Non-pigmented ciliary epithelial cell (primary cell): ENCODE measurements at regions not wholly inside any gene's neighbourhood (a gene's known extent, or its start where the extent isn't known, plus 50 kb on each side); places are given as distances from the start of the nearest gene placed in this dataset.

Experiments
- DNase-seq: peaks from one replicate; pipeline ENCODE4 v3.0.0-alpha.2; 2010; ENCODE audit warnings: low read depth

DNA sequence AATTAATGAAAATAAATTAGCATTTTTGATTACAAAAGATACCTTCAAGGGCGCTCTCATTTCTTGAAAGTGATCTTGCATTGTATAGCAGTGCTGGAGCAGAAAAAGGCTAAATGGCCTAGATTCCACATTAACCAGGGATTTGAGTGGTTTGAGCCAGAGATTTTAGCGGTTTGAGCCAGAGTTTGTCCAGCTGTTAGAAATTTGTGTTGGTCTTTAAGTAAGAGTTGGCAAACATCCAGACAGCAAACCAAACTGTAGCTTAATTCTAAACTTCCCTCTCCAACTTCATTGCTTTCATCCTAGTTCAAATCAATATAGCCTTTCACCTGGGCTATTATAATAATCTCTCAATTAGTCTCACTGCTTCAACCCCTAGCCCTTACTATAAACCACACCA, 351.7 kb downstream of the IGSF11 start:
- DNase-seq, result no peak

DNA sequence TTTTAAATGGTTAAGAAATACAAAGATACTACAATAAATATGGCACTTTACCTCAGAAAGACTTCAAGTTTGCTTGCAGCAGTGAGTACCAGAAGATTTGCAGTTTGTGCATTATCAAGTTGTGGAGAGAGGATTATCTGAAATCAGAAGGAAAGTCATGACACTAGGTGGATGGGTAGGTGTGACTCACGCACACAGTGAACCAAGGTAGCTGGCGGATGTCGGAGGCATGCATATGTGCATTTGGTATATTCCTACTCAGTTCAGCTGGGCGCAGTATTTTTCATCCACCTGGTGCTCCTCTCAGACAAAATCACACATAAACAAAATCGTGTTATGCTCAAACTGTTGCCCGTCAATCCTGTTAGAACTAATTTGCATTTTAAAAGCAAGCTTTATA, 351.0 kb downstream of the IGSF11 start:
- DNase-seq, result no peak

DNA sequence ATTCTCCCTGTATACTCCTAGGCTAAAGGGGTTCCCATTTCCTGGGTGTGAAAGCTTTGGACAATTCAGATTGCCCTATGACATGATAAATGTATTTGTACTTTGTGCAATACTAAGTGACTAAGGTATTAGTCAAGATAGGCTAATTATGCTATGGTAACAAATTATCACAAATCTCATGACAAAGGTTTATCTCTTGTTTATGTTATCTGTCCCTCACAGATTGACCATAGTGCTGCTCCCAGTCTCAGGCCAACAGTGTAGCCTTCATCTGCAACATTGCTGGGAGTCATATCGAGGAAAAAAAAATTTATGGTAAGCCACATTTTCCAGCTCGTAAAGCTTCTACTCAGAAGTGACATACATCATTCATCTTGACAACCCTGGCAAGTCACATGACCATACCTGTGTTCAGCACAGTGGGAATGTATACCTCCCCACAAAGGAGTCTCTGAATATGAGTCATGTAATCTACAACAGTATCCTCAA, 346.2 kb downstream of the IGSF11 start:
- DNase-seq, result no peak

DNA sequence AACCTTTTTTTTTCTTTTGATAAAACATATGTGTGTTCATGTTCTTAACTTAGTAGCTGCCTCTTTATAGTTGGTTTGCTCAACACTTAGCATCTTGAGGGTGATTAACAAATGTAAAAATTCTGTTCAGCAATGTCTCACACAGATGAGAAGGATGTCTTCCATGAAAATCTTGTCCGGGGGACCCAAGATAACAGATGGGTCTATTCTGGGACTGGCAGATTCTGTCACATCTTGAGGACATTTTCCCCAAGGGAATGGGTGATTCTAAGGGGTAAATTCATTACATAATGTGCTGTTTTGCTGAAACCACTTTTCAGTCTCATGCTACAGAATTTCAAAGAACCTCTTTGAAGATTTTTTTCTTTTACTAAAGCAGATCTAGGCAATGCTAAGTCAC, 342.2 kb downstream of the IGSF11 start:
- no peak for DNase-seq

DNA sequence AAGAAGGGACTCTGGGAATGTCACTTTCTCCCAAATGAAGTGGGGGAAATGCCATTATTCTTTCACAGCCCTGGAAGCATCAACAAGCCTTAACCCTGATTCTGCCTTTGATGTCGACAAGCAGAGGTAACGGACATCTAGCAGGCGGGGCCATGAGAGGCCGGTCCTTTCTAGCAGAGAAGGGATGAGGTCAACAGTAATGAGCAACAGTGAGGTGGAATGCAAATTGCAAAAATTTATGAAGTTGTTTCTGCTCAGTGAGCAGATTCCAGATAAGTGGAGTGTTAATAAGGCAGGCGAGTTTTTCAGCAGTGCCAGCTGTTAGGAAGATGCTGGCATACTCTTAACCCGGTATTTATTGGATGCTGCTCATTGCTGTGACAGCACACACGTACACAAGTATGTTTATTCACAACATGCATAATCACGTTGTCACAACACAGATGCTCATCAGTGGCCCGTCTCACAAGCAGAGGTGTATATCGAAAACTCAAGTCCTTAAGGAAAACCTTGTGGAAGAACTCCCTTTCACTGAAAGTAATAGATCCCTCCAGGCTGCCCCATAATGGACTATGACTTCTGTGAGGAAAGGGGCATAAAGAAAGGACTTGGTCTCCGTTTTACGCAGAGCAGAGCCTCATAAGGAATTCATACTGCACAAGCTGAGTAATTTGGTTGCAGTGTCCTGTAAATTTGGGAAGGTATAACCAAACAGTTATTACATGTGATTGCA, 329.0 kb downstream of the IGSF11 start:
- DNase-seq, result no peak

DNA sequence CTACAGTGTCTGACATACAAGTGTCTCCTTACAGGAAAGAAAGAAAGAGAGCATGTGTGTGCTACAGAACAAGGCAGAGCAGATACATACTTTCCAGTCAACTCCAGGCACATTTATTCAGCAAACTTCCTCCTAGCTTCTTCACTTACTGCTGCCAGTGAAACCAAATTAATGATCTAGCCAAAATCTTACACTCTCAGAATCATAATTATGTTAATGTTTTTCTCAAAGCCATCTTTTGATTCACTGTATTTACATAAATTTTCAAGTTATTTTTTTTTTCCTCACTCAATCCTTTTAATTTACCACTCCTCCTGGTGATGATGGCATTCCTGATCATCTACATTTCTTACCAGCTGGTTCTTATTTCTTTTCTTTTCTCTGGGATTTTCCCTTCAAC, 326.7 kb downstream of the IGSF11 start:
- no peak for DNase-seq

DNA sequence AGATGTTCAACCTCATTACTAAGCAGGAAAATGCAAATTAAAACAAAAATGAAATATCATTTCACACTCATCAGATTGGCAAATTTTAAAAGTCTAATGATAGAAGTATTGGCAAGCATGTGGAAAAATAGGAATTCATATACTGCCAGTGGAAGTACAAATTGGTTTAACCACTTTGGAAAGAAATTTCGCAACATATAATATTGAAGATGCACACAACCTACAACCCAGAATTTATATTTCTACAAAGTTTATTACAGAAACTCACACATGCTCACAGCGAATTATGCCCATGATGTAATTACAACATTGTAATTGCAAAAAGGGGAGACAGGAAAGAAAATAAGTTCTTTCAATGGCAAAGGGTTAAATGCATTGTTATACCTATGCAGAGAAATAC, 324.1 kb downstream of the IGSF11 start:
- DNase-seq, result no peak

DNA sequence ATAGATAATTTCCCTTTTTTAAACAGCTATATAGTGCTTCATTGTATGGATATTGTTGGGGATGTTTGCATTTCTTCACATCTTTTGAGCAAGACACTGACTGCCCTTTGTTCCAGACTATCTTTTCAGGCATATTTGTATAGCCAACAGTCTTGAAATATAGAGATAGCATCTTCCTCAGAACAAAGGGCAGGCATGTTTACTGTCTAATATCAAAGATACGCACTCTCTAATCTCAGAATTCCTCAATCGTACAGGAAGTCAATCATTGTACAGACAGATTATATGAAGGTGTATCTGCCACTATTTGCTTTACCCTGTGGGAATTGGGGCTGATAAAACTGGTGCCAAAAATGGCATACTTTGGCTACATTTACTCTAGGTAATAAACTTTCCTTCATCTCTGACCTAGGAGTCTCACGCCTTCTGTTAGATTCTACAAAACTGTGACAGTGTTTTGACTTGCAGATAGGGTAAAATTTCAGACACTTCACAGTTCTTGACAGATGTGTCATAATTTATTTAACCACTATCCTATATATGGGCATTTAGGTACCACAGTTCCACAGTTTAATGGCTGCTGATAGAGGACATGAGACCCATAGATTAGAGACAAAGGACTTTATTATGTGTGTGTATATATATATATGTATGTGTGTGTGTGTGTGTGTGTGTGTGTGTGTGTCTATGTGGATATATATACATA, 321.0 kb downstream of the IGSF11 start:
- no peak for DNase-seq

DNA sequence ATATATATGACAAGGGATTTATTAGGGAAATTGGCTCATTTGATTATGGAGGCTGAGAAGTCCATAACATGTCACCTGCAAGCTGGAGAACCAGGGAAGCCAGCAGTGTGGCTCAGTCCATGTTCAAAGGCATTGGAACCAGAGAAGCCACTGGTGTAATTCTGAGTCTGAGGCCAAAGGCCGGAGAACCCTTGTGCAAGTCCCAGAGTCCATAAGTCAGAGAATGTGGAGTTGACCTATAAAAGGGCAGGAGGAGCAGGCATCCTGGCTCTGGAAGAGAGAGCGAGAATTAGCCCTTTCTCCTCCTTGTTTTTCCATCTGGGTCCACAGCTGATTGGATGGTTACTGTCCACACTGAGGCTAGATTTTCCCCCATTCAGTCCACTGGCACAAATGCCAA, 319.8 kb downstream of the IGSF11 start:
- no peak for DNase-seq

DNA sequence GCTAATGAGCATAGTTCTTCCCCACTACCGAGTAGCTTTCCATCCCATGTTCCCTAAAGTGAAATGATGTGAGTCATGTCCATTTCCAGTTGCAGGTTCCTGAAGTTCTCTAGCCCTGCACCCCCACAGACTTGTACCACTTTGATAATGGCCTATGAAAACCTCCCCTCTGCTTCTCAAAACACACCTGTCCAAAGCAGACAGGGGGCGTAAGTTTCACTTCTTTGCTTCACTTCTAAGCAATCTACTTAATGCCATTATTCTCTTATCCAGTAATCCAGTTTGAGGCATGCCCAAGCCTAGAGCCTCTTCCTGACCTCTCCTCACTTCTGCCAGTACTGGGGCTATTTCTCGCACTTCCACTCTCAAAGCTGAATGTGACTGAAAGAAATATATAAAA, 305.1 kb downstream of the IGSF11 start:
- DNase-seq, result no peak

DNA sequence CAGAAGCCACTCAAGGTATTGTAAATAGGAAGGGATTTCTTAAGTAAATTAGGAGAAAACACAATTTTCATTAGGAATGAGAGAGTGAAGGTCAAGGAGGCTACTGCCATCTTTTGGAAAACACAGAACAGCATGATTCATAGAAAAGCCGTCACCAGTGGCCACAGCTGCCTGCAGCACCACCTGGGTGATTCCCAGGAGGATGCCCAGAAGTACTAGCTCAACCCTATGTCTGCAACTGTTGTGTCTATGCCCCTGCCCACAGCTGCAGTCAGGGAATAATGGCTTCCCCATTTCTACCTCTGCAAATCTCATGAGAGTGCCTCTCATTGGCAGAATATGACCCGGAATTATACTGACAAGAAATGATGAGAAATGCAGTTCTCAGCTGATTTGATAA, 300.0 kb downstream of the IGSF11 start:
- no peak for DNase-seq

DNA sequence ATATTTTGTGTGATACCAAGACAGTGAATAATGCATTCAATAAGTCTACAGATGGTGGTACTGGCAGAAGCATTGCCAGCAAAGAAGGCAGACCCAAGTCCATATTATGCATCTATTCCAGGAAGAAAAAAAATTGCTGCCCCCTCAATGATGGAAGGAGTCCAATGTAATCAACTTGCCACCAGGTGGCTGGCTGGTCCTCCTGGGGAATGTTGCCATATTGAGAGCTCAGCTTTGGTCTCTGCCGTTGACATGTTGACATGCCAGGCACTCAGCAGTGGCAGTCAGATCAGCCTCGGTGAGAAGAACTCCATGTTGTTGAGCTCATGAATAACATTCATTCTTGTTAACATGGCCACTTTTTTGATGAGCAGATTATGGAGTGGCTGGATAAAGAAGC, 298.5 kb downstream of the IGSF11 start:
- DNase-seq, result no peak

DNA sequence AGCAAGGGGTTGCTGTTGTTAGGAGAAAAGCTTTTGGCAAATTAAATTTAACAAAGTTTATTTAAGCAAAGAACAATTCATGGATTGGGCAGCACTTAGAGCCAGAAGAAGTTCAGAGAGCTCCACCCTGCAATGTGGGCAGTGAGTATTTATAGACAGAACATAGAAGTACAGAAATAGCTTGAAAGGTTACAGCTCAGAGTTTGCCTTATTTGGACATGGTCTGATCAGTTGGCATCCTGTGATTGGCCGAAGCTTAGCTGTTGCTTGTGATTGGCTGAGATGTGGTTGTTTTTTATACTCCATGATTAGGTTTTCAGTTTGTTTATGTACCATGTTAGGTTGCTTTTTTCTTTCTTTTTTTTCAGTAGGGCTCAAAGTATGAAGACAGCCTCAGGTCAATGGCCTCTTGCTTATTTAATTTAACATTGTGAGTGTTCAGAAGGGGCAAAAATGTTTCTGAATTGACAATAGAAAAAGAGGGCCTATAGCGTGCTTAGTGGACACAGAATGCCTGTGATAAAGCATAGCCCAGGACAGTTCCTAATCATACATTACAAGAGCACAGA, 293.8 kb downstream of the IGSF11 start:
- DNase-seq, result no peak

DNA sequence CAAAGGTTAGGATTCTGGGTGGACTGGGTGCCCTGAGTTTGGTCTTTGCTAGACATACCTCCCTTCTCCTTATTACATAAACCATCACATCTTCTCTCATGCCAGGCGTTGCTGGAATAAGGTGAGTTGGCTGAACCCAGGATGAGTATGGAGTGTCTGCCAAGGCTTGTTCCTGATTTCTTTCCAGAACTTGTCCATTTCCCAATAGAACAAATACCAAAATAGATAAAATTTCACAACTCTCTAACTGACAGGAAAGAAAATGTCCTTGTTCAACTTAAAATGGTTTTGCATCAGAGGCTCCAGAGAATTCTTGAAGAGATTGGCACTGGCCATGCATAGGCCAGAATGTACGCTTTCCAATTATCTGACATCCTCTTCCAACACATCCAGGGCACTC, 291.9 kb downstream of the IGSF11 start:
- no peak for DNase-seq

DNA sequence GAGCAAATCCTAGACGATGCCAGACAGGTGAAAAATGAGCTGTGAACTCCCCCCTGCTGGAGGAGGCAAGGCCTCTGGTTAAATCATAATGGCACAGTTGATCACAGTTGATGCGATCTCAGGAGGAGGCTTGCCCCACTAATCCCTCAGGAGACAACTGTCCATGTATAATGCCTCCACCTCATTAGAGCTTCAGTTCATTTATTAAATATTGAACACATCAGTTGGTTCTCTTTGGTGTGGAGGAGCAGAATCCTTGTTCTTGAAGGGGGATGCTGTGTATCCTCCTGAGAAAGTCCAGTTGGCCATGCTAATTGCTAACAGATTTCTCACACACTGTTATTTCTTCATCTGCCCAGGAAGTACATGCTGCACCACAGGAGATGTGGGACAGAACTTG, 290.5 kb downstream of the IGSF11 start:
- DNase-seq, result no peak

DNA sequence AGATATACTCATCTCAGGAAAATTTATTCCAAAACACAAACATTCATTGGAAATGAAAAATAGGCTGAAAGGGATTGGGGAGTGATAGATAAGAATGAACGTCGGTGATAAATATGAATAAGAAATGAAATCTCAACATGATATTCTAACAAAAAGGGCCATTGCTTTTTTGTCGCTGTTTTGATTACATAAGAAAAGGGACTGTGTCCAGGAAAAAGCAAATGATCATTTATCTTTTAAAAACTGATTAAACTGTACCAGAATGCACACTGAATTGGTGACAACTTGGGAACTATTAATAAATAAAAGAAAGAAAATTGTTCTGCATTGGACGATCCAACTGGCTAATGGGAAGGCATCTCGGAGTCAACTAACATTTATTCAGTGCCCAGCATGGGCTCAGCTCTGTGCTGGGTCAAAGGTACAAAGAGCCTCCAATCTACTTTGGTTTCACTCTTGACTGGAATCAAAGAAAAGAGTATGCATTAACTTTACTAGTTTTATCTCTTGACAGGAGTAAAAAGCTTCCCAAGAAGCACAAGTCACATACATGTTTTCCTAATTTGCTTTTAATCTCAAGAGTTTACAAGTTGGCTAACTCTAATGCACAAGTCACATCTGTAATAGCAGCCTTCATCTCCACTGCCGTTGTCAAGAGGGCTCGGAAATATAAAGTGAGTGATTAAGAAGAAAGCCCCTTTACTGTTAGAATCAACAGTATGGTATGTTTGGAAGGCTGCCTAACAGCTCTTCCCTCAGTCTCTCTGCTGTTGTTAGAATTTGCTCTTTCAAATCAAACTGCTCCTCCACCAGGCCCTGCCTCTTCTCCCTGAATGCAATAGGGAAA, 280.0 kb downstream of the IGSF11 start:
- DNase-seq, result no peak

DNA sequence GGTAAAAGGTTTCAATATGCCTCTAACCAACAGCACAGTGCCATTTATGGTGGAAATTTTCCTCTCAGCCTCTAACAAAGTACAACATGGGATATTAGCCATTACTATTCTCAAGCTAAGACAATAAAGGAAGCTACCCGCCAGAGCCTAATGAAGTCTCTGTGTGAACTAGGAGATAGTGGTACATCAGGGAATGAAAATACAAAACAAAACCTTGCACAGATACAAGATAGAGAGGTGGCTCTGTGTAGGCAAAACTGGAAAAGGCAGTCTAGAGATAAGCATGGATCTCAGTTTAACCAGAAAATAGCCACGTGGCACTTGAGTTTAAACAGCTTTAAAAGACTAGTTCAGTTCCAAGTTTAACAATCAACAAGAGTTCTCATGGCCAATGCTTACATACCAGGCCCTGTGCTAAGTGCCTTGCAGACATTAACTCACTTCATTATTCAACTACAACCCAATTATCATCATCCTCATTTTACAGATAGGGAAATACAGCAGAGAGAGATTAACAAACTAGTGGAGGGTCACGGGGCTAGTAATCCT, 279.3 kb downstream of the IGSF11 start:
- no peak for DNase-seq

DNA sequence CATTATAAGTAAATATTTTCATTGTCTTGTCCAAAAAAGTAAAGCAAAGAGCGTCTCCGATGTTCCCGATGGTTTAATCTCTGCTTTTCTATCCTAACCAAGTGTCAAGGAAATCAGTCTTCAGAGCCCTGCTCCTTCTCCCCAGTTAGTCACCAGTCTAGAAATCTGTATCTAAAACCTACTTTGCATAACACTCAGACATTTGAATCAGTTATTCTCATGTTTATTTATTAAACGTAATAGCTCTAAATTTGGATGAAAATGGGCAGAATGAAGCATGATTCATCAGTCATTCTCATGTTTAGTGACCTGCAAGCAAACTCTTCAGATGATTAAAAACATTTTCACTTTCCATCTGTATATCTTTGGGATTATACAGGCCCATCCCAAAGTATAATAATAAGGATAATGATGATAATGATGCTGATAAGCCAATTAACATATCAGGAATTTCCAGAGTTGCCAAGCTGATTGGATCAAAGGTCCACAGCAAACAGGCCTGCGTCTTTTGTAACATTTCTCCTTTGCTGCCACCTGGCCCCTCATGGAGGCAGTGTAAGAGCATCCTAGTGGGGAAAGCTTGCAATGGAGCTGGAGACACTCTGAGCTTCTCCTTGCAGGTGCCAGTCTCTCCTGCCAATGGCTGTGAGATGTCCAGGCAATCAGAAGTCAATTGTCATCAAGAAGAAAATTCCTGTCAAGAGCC, 273.9 kb downstream of the IGSF11 start:
- DNase-seq, result peak; percentile 5

DNA sequence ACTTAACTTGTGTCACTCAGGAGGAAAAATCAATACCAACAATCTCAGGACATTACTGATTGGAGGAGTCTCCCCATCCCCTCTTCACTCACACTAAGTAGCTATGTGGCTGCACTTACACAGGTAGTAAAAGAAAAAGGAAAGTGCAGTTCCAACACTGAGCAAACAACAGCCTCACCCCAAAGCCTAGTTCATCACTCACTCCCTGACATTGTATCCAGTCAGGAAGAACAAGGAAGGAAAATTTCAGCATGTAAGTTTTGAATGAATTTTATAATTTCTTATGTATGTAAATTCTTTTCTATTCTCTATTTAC, 273.4 kb downstream of the IGSF11 start:
- DNase-seq, result no peak

DNA sequence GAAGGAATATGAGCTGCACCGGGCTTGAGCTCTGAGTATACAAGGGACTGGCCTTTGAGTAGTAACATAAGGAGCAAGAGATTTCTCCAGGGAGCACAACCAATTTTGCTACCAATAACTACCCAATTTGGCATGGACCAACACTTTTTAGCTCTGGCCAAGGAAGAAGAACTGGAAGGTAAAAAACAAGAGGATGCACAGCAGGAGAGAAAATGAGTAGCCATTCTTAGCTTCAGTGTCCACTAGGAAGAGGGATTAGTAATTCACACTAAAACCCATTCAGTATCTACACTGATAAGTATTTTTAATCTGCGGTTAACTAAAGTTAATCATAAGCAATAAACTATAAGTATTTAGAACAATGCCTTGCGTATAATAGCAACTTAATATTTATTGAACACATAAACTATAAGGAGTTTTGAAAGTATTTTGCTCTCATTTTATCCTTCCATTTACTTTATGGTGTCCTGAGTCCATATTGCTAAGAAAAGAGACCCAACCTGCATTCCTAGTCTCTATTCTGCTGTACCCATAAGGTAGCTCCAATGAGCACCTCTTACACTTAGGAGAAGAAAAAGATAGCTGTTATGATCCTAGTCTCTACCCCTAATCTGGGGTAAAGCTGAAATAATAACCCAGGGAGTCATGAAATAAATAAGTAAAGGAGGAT, 268.9 kb downstream of the IGSF11 start:
- DNase-seq, result no peak

DNA sequence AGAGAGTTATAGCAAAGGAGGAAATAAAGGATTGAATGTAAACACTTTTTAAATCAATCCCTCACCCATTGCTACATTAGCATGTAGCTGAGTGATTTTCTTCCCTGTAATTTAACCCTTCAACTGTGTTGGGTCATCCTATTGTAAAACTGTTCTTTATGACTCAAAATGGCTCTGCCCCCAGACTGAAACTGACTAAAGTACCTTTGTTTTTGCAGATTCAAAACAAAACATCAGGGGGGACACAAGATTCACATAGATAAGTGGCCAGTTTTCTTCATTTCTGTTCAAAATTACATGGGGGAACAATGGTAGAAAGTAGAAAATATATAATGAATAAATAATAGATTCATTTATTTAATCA, 268.4 kb downstream of the IGSF11 start:
- no peak for DNase-seq
